Sciatic nerve (tissue), 2 donors: ENCODE measurements at regions not wholly inside any gene's neighbourhood (a gene's known extent, or its start where the extent isn't known, plus 50 kb on each side); places are given as distances from the start of the nearest gene placed in this dataset.

ENCODE experiments used
- ATAC-seq: fragments of 200-7000 bp; cut with Tn5 transposase; one replicate; pipeline ENCODE4 v1.9.1; 2020; ENCODE audit warnings: mild to moderate bottlenecking, moderate library complexity
- DNase-seq: peaks from one replicate; pipeline ENCODE4 v3.0.0-alpha.2; 2020; ENCODE audit warnings: low spot score
- intact Hi-C: fragments of 100-400 bp; cut with DNase I; formaldehyde crosslinking; loops from one replicate; pipeline ENCODE4 v1.14.2; 2022
- donor health status: DM: no; HTN: no; CAD: no.
- donor health status: DM: no; HTN: no; CAD: no.

DNA sequence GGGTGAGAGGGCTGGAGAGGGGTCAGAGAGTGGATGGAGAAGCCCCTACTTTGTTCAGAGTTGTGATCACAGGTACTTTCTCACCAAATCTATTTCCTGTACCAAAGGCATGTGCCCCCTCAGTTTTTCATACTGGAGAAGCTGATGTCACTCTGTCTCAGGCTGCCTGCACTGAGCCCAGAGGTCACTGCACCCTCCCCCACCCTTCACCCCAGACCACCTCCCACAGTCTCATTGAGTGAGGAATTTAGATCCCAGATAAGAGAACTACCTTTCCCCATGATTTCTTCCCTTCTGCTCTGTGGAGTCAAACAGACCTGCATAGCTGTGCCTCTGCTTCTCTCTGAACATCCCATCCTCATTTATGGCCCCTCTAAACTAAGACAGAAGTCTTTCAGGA, 140.0 kb upstream of the IRX6 start:
- no peak for ATAC-seq
- intact Hi-C loops: no loop called here

DNA sequence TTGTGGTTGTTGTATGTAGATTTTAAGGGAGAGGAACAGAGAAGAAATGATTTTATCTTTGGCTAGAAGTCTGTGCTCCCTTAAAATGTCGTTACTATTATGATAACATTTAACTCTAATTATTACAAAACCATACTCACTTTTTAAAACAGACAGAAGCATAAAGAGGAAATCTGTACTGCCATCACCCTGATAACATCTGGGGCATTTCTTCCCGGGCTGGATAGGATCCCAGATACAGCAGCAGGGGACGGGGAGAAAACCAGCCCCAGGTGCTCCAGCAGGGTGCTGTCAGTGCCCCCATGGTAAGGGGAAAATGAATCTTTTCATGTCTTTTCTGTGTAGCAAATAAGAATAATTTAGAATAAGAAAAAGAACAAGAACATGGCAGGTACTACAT, 139.4 kb upstream of the IRX6 start:
- no peak for ATAC-seq
- intact Hi-C loops: no loop called here
- no peak for DNase-seq

More for the DNA sequence above, 140.0 kb upstream of the IRX6 start:
- no peak for DNase-seq

DNA sequence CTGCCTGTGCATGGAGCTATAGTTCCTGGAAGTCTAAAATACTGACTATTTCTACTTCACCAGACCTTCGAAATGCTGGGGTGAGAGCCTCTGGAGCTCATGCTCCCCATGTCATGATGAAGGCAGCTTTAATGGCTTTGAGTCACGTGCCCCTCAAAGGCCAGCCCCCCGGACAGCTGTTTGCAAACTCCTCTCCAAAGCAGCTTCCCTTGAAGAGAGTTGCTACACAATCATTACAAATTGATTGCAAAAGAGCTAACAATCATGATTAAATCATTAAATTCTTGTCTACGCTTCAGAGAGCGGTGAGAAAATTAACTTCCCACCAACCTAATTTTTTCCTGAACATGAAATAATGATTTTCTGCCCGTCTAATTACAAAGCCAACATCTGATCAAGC, 134.8 kb upstream of the IRX6 start:
- intact Hi-C loops: no loop called here
- DNase-seq: no peak
- no peak for ATAC-seq

DNA sequence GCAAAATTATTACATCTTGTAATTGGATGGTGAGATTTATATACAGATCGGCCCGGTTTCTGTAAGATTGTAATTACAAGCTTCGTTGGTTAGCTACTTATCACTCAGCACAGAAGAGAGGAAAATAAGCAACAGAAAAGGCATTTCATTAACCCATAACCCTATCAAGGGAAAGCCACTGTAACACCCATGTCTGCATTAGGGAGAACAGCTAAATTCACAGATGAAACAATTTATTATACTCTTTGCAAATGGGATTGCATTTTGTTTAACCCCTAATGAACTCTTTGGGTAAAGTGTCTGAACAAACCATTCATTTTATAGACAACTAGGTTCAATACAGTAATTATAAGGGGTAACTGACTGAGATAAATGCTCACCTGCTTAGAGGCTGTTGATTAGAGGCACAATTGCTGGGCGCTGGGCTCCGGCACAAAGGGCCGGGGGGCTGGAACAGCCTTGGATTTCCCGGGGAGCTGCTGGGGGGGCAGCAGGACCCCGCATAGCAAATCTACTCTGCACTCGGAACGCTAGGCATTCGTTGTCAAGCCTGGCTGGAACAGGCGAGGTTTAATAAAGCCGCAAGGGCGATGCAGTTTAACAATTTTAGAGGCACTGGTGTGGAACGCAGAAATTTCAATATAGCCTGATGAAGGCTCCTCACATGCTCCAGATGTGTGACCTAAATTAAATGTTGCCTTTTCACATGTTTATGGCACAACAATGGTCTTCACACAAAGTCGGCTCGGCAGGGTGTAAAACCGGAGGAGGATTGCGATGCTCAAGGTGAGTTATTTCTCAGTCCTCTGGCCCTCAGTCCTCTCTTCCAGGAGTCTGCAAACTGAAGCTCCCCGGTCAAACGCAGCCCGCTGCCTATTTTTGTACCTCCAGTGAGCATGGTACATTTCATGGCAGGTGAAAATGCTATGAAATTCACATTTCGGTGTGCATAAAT, 134.0 kb upstream of the IRX6 start:
- intact Hi-C loops: no loop called here
- DNase-seq (no peak), ATAC-seq (no peak)

DNA sequence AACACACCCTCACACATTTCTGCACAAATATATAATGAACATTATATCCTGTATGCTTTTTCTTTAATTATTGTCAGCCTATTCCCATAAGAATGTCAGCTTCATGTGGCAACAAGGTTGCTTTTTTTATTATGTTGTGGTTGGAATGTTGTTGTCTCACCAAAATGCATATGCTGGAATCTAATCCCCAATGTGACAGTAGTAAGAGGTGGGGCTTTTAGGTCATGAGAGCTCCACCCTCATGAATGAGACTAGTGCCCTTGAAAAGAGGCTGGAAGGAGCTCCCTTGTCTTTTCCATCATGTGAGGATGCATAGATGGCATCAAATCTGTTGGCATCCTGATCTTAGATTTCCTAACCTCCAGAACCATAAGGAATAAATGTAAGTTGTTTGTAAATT, 131.3 kb upstream of the IRX6 start:
- ATAC-seq (no peak), DNase-seq (no peak)
- intact Hi-C loops: no loop called here

DNA sequence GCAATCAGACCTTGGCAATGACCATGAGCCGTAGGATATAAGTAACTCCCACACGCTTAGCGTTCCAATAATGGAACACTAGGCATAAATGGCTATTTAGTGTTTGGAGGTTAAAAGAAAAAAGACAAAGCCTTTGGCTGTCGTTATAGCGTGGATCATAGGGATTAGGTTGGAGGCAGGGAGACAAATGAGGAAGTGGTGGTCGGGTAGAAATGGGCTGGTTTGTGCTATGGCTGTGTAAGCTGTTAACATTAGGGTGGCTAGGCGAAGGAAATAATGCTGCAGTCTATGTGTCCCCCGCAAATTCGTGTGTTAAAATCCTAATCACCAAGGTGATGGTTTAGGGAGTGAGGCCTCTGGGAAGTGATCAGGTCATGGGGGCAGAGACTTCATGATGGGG, 120.4 kb upstream of the IRX6 start:
- DNase-seq (no peak), ATAC-seq (no peak)
- intact Hi-C loops: no loop called here

DNA sequence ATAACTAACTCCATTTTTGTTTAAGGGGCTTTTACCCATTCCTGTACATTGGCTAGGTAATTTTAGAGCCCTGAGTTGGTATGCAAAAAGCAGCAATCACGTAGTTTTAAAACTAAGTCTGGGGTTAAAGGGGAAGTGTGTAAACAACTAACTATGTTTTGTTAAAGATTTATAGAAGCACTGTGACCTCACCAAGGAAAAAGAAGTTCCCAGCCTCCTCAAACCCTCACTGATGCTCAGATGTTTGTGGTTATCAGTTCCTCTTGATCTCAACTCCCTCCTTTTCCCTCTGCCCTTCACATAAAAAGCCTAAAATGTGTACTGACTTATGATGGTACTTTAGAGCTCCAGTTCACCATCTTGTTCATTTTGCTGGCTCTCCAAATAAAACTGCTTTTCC, 119.9 kb upstream of the IRX6 start:
- DNase-seq (no peak), ATAC-seq (no peak)
- intact Hi-C loops: no loop called here

DNA sequence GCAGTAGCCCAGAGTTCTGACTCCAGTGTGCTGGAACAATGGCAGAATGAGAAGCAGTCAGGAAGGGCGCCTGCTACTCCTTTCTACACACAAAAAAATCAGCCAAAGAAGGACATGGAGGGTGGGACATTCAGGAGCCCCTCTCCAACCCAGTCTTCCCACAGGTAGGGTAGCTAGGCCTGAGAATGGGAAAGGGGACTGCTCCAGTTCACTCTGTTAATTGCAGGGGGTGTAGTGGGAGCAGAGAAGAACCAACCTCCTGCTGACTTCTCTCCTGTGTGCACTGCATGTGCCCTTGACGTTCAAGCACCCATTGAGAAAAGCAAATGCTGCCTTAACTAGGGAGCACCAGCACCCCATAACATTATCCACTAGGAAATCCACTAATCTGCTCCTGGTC, 119.1 kb upstream of the IRX6 start:
- intact Hi-C loops: no loop called here
- DNase-seq (no peak), ATAC-seq (no peak)

DNA sequence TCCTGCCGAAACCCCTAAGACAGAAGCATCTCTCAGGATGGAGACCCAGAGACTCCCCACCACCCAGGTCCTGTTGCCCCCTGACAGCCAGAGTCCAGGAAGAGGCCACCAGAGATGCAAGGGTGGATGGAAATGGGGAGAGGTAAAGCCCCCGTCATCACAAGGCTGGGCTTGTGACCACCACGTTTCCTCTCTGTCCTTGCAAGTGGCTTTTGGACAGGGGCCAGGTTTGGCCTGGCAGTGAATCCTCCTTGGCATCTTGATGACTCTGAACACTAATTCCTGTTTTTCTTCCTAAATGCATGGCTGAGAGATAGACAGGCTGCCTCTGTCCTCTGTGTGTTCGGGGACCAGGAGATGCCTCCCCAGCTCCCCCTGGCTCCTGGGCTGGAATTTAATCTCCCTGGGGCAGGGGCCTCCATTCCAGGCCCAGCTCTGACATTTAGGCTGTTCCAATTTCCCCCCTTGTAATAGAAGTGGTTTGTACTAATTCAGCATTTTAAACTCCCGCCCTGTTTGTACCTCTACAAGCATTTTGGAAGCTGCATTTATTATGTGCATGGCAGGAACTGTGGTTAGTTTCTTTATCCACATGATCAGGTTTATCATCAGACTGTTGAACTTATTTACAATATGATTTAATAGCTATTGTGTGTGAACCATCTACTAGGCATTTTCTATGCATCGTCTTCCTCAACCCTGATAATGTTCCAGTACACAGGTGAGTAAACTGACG, 116.1 kb upstream of the IRX6 start:
- DNase-seq (no peak), ATAC-seq (no peak)
- intact Hi-C loops: no loop called here

DNA sequence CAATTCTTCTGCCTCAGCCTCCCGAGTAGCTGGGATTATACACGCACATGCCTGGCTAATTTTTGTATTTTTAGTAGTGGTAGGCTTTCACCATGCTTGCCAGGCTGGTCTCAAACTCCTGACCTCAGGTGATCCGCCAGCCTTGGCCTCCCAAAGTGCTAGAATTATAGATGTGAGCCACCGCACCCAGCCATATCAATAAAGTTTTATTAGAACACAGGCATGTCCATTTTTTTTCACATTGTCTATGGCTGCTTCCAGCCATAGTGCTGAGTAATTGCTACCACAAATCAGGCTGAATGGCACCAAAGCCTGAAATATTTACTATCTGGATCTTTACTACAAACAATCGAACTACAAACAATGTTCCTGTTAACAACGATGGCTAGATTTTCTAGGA, 114.4 kb upstream of the IRX6 start:
- intact Hi-C loops: no loop called here

DNA sequence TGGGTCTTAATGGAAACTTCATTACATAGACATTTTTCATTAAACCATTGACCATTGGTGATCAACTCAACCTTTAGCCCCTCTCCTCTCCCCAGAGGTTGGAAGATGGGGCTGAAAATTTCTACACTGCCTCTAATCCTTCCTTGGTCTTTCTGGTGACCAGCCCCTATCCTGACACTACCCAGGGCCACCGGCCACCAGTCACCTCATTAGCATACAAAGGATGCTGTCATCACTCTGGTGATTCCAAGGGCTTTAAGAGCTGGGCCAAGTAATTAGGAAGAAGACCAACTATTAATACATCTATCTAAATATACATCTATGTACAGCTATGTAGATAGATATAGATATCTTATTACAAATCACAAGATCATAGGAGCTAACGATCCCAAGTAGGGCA, 111.2 kb upstream of the IRX6 start:
- ATAC-seq (no peak), DNase-seq (no peak)
- intact Hi-C loops: no loop called here

More for the DNA sequence above, 114.4 kb upstream of the IRX6 start:
- DNase-seq (no peak), ATAC-seq (no peak)

DNA sequence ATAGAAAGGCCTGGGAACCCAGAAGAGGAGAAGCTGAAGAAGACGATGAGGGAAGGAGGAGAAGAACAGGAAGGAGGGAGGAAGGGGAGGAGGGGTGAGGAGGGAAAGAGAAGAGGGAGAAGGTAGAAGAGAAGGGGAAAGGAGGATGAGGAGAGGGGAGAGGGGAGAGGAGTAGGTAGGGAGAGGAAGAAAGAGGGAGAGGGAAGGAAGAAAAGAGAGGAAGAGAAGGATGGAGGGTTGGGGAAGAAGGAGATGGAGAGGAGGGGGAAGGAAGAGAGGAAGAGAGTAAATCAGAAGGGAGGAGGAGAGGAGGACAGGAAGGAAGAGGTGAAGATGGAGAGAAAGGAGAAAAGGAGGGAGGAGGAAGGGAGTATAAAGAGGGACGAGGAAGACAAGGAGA, 109.6 kb upstream of the IRX6 start:
- intact Hi-C loops: no loop called here
- no peak for DNase-seq

DNA sequence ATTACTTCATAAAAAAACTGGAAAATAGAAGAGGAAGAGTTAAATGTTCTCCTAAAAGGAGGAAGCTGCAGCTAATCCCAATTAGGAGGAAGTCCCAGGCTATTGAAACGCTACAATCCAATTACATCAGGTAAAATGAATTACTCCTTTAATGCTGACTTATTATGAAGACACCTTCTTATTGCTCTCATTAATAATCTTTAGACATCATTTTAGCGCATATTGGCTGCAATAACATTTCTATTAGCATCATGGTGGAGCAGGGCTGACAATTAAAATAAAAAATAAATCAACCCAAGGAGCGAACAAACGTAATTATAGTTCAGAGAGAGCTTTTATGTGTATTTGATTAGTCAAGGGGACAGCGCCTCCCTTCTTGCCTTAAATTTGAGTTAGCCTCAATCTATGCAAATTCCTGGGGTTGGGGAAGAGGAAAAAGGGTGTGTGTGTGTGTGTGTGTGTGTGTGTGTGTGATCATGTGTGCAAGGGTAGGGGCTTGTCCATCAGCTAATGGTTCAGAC, 109.0 kb upstream of the IRX6 start:
- intact Hi-C loops: no loop called here
- ATAC-seq: no peak

More for the DNA sequence above, 109.6 kb upstream of the IRX6 start:
- ATAC-seq: no peak

DNA sequence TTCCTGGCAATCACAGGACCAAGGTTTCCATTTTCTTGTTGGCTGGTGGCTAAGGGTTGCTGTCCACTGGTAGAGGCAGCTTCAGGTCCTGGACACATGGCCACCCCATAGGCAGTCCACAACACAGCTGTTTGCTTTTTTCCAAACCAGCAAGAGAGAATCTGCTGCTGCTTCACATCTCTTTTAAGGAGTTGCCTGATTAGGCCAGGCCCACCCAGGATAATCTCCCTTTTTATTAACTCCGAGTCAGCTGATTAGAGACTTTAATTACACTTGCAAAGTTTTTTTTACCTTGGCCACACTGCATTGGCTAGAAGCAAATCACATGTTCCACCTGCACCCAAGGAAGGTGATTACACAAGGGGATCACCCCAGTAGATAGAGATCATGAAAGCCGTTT, 106.6 kb upstream of the IRX6 start:
- intact Hi-C loops: no loop called here

More for the DNA sequence above, 109.0 kb upstream of the IRX6 start:
- DNase-seq: no peak

DNA sequence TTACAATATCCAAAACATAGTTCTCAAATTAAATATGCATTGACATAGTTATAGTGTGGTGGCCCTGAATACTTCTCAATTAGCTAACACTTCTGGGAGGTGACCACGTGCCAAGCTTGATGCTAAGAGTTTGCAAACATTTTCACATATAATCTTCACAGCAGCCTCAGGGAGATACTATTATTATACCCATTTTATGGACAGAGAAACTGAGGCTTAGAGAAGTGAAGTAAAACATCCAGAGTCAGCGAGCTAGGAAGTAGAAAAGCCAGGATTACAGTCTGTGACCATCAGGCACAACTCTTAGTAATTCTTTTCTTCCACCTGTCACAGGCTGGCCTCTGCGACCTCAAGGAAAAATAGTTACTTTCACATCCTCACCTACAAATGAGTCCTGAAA, 102.2 kb upstream of the IRX6 start:
- ATAC-seq (no peak), DNase-seq (no peak)
- intact Hi-C loops: no loop called here

More for the DNA sequence above, 106.6 kb upstream of the IRX6 start:
- no peak for DNase-seq
- ATAC-seq: no peak

DNA sequence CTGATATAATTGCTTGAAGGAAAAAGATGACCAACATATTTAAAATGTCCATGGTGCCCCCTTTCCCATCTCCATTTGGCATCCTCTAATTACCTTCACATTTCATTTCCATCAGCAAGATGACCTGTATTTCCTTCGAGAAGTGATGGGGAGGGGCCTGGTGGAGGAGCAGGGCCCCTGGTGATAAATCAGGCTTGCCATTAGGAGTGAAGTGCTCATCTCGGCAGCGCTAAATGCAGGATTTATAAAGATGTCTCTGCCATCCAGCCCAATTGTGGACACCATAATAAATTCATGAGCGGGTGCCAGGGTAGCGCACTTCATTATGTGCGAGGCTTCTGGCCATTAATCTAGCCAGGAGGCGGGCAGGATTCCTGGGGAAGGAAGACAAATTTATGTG, 101.5 kb upstream of the IRX6 start:
- ATAC-seq: no peak
- no peak for DNase-seq
- intact Hi-C loops: no loop called here

DNA sequence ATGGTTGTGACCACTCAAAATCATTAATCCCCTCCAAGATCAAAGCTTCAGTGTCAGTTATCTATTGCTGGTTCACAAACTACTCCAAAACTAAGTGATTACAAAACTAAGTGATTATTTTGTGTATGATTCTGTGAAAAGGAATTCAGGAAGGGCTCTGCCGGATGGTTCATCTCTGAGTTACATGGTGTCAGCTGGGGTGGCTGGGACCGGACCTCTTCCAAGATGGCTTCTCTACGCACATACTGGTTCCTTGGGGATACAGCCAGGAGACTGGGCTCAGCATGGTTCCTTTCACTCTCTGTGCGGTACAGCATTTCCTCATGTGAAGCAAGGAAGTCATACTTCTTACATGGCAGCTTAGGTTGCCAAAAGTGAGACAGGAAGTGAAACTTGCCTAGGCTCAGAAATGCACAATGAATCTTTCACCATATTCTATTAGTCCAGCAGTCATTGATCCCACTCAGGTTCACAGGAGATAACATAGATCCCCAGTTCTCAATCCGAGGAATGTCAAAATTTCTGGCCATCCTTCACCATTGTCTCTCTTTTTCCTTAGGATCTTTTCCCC, 97.9 kb upstream of the IRX6 start:
- intact Hi-C loops: no loop called here
- ATAC-seq: no peak
- no peak for DNase-seq

DNA sequence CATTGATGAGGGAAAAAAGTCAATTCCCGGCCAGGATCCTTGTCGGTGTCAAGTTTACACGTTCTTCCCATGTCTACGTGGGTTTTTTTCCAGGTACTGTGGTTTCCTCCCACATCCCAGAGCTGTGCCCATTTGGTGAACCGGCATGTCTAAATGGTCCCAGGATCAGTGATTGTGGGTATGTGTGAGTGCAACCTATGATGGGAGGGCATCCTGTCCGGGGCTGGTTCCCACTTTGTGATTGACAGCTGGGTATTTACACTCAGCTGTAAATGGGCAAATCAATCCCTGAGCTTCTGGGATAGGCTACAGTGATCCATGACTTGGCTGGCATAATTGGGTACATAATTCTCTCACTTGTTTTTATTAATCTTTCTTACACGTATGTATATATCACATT, 91.2 kb upstream of the IRX6 start:
- intact Hi-C loops: no loop called here
- no peak for ATAC-seq
- no peak for DNase-seq

DNA sequence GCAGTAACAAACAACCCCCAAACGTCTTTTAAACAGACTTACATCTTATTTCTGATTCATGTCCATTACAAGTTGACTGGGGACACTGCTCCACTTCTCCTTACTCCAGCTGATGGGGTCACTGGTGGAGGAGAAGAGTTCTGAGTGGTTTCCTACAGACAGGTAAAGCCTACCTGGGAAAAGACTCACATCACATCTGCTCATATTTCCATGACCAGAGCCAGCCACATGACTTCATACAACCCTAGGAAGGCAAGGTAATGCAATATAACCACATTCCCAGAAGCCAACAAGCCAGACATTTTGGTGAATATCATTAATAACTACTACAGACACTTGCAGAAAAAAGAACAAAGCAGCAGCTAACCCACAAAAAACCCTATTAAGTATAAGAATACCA, 90.5 kb upstream of the IRX6 start:
- ATAC-seq: no peak
- DNase-seq: no peak
- intact Hi-C loops: no loop called here

DNA sequence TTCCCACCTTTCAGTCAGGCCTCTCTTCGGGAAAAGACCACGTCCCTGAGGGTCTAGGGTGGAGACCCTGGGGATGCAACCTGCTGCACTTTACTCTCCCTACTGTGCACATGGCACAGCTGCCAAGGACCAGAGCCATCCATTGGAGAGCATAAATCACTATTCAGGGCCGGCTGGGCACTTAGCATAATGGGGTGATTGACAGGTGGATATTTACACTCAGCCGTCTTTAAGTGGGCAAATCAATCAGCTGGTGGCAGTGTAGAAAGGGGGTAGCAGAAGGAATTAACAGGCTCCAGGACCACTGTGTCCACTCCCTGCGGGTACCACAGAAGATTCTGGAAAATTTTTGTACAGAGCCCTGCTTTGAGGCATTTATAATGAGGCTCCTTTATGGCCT, 87.3 kb upstream of the IRX6 start:
- intact Hi-C loops: no loop called here
- ATAC-seq: no peak
- no peak for DNase-seq
